ENCODE measurements at regions not wholly inside any gene's neighbourhood (a gene's known extent, or its start where the extent isn't known, plus 50 kb on each side); places are given as distances from the start of the nearest gene placed in this dataset.
"Not testable (repeated sequence)": the region's sequence is repeated elsewhere in the genome, so short reads cannot be mapped to it uniquely, and the experiment has no call there.

GRCh38 chr14:105663323-105663722 lies 136.9 kb downstream of the TMEM121 start:
- CTCF ChIA-PET; H3K27ac Mint-ChIP-seq; POLR2A ChIA-PET; H3K4me3 Mint-ChIP-seq; DNase-seq; H3K36me3 Mint-ChIP-seq (ENCODE audit: low read depth); H3K4me1 Mint-ChIP-seq (ENCODE audit: low read depth); H3K27me3 Mint-ChIP-seq (ENCODE audit: low read depth); ATAC-seq; H3K9me3 Mint-ChIP-seq (ENCODE audit: insufficient read depth): not testable (repeated sequence)

GRCh38 chr14:105663818-105664596 lies 137.6 kb downstream of the TMEM121 start:
- CTCF ChIA-PET; H3K27ac Mint-ChIP-seq; ATAC-seq; H3K36me3 Mint-ChIP-seq (ENCODE audit: low read depth); H3K4me3 Mint-ChIP-seq; POLR2A ChIA-PET; DNase-seq; H3K27me3 Mint-ChIP-seq (ENCODE audit: low read depth); H3K9me3 Mint-ChIP-seq (ENCODE audit: insufficient read depth); H3K4me1 Mint-ChIP-seq (ENCODE audit: low read depth): not testable (repeated sequence)

- no peak overlapping the region for H3K27ac Mint-ChIP-seq
- no peaks in the 10 kb centered on the region for H3K27me3 Mint-ChIP-seq (ENCODE audit: low read depth)
- ATAC-seq (no peak), DNase-seq (no peak)
- CTCF ChIA-PET: no interaction called here
- no peaks in the 10 kb centered on the region for H3K4me1 Mint-ChIP-seq (ENCODE audit: low read depth)
- POLR2A ChIA-PET: no interaction called here
- no peaks in the 10 kb centered on the region for H3K36me3 Mint-ChIP-seq (ENCODE audit: low read depth)
- H3K4me3 Mint-ChIP-seq: no peak overlapping the region
- no peaks in the 10 kb centered on the region for H3K9me3 Mint-ChIP-seq (ENCODE audit: insufficient read depth)
Measured at GRCh38 chr14:105664691-105665090, 138.3 kb downstream of the TMEM121 start.

- H3K27me3 Mint-ChIP-seq (ENCODE audit: low read depth): no peaks in the 10 kb centered on the region
- H3K27ac Mint-ChIP-seq: no peak overlapping the region
- ATAC-seq (no peak), DNase-seq (no peak)
- POLR2A ChIA-PET: no interaction called here
- no peaks in the 10 kb centered on the region for H3K4me1 Mint-ChIP-seq (ENCODE audit: low read depth)
- CTCF ChIA-PET: no interaction called here
- no peaks in the 10 kb centered on the region for H3K36me3 Mint-ChIP-seq (ENCODE audit: low read depth)
- H3K4me3 Mint-ChIP-seq: no peak overlapping the region
- no peaks in the 10 kb centered on the region for H3K9me3 Mint-ChIP-seq (ENCODE audit: insufficient read depth)
Measured at GRCh38 chr14:105665247-105665950, 139.0 kb downstream of the TMEM121 start.

- ATAC-seq (no peak), DNase-seq (no peak)
- no peaks in the 10 kb centered on the region for H3K9me3 Mint-ChIP-seq (ENCODE audit: insufficient read depth)
- H3K27ac Mint-ChIP-seq: no peak overlapping the region
- no peaks in the 10 kb centered on the region for H3K27me3 Mint-ChIP-seq (ENCODE audit: low read depth)
- H3K4me1 Mint-ChIP-seq (ENCODE audit: low read depth): no peaks in the 10 kb centered on the region
- no peak overlapping the region for H3K4me3 Mint-ChIP-seq
- ChIA-PET POLR2A (no interaction called here), CTCF (no interaction called here)
- no peaks in the 10 kb centered on the region for H3K36me3 Mint-ChIP-seq (ENCODE audit: low read depth)
Measured at GRCh38 chr14:105665951-105666277, 139.5 kb downstream of the TMEM121 start.

- POLR2A ChIA-PET: no interaction called here
- Mint-ChIP-seq H3K27ac (no peak overlapping the region), H3K27me3 (ENCODE audit: low read depth) (no peaks in the 10 kb centered on the region), H3K4me1 (ENCODE audit: low read depth) (no peaks in the 10 kb centered on the region), H3K36me3 (ENCODE audit: low read depth) (no peaks in the 10 kb centered on the region), H3K4me3 (no peak overlapping the region), H3K9me3 (ENCODE audit: insufficient read depth) (no peaks in the 10 kb centered on the region)
- no peak for DNase-seq
- ATAC-seq: no peak
- CTCF ChIA-PET: no interaction called here
Measured at GRCh38 chr14:105666420-105666819, 140.0 kb downstream of the TMEM121 start.

GRCh38 chr14:105666991-105667662 lies 140.7 kb downstream of the TMEM121 start:
- H3K4me3 Mint-ChIP-seq, POLR2A ChIA-PET: not testable (repeated sequence)

GRCh38 chr14:105667663-105668020 lies 141.3 kb downstream of the TMEM121 start:
- CTCF ChIA-PET; DNase-seq; H3K36me3 Mint-ChIP-seq (ENCODE audit: low read depth); ATAC-seq; H3K27ac Mint-ChIP-seq; H3K4me1 Mint-ChIP-seq (ENCODE audit: low read depth); H3K9me3 Mint-ChIP-seq (ENCODE audit: insufficient read depth); POLR2A ChIA-PET; H3K27me3 Mint-ChIP-seq (ENCODE audit: low read depth); H3K4me3 Mint-ChIP-seq: not testable (repeated sequence)

More at GRCh38 chr14:105666991-105667662, 140.7 kb downstream of the TMEM121 start:
- H3K4me1 Mint-ChIP-seq (ENCODE audit: low read depth); H3K27me3 Mint-ChIP-seq (ENCODE audit: low read depth); CTCF ChIA-PET; H3K9me3 Mint-ChIP-seq (ENCODE audit: insufficient read depth); DNase-seq; H3K27ac Mint-ChIP-seq; ATAC-seq; H3K36me3 Mint-ChIP-seq (ENCODE audit: low read depth): not testable (repeated sequence)

GRCh38 chr14:105668021-105668420 lies 141.6 kb downstream of the TMEM121 start:
- ATAC-seq, DNase-seq: not testable (repeated sequence)

GRCh38 chr14:105668471-105669230 lies 142.3 kb downstream of the TMEM121 start:
- H3K4me3 Mint-ChIP-seq; H3K27ac Mint-ChIP-seq; CTCF ChIA-PET; ATAC-seq; H3K36me3 Mint-ChIP-seq (ENCODE audit: low read depth); POLR2A ChIA-PET; H3K27me3 Mint-ChIP-seq (ENCODE audit: low read depth); DNase-seq; H3K4me1 Mint-ChIP-seq (ENCODE audit: low read depth); H3K9me3 Mint-ChIP-seq (ENCODE audit: insufficient read depth): not testable (repeated sequence)

More at GRCh38 chr14:105668021-105668420, 141.6 kb downstream of the TMEM121 start:
- CTCF ChIA-PET; H3K9me3 Mint-ChIP-seq (ENCODE audit: insufficient read depth); H3K4me3 Mint-ChIP-seq; POLR2A ChIA-PET; H3K36me3 Mint-ChIP-seq (ENCODE audit: low read depth); H3K27me3 Mint-ChIP-seq (ENCODE audit: low read depth); H3K27ac Mint-ChIP-seq; H3K4me1 Mint-ChIP-seq (ENCODE audit: low read depth): not testable (repeated sequence)

- H3K9me3 Mint-ChIP-seq (ENCODE audit: insufficient read depth); H3K27ac Mint-ChIP-seq; H3K4me1 Mint-ChIP-seq (ENCODE audit: low read depth); H3K36me3 Mint-ChIP-seq (ENCODE audit: low read depth); CTCF ChIA-PET; POLR2A ChIA-PET; H3K4me3 Mint-ChIP-seq; H3K27me3 Mint-ChIP-seq (ENCODE audit: low read depth); ATAC-seq; DNase-seq: not testable (repeated sequence)
Measured at GRCh38 chr14:105669231-105669610, 142.8 kb downstream of the TMEM121 start.

- H3K27ac Mint-ChIP-seq; H3K4me1 Mint-ChIP-seq (ENCODE audit: low read depth); H3K27me3 Mint-ChIP-seq (ENCODE audit: low read depth); ATAC-seq; H3K9me3 Mint-ChIP-seq (ENCODE audit: insufficient read depth); H3K4me3 Mint-ChIP-seq; DNase-seq; H3K36me3 Mint-ChIP-seq (ENCODE audit: low read depth); POLR2A ChIA-PET; CTCF ChIA-PET: not testable (repeated sequence)
Measured at GRCh38 chr14:105669646-105670045, 143.3 kb downstream of the TMEM121 start.

Measured in activated CD8-positive, alpha-beta T cell treated with anti-CD3 and anti-CD28 coated beads, Interleukin-2, amount 10 ng/mL, durations not matched to agents 7 days and 5 days (primary cell).